RPMI7951 (cell line): ENCODE measurements at regions not wholly inside any gene's neighbourhood (a gene's known extent, or its start where the extent isn't known, plus 50 kb on each side); places are given as distances from the start of the nearest gene placed in this dataset.

Experiments
- DNase-seq: peaks from one replicate; pipeline ENCODE4 v3.0.0-alpha.2; 2012; ENCODE audit warnings: low read depth

DNA sequence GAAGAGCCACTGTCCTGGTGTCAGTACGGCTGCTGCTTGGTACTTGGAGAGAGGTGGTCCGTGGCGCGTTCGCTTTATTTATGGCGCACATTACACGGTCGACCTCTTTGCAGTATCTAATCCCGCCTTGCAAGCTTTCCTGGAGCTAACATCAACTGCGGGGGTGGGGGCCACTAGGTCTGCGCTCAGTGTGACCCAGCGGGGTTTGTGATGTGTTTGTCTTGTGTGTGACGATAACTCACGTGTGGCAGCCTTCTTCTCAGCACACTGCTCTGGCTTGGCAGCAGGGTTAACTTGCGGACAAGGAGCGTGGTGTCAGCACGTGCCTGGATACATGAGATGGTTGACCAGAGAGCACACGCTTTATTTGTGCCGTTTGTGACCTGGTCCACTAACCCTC lies 122.2 kb upstream of the RTL1 start:
- DNase-seq = no peak

DNA sequence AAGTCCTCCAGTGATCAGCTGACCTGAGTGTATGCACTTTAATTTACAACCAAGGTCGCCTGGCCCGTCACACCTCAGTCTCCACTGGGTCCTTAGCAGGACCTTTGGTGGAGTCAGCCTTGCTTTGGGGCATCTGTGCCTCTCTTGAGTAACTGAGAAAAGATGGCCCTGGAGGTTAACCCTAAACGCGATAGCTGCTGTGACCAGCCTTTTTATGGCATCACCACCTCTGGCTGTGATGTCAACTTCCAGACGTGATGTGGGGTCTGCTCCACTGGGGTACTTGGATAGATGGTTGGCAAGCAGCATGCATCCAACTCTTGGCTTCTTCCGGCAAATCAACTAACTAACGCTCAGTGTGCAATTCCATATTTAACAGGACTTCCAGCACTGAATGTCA lies 122.8 kb upstream of the RTL1 start:
- DNase-seq = no peak

DNA sequence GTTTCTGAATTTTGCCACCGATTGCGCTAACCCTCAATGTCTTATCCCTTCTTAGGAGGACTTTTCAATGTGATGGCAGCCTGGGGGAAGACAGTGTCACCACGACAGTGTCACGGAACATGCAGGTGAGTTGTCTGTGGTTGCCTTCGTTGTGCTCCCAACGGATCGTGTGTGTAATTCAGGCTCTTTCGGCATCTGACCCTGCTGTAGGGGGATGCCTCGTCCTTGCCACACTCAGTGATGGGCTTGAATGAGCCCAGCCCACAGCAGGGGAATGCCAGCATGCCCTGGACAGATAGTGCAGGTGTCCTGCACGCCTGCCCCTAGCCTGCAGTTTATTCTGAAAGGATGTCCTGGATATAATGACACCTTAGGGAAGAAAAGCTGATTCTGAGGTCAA lies 123.8 kb upstream of the RTL1 start:
- no peak for DNase-seq

DNA sequence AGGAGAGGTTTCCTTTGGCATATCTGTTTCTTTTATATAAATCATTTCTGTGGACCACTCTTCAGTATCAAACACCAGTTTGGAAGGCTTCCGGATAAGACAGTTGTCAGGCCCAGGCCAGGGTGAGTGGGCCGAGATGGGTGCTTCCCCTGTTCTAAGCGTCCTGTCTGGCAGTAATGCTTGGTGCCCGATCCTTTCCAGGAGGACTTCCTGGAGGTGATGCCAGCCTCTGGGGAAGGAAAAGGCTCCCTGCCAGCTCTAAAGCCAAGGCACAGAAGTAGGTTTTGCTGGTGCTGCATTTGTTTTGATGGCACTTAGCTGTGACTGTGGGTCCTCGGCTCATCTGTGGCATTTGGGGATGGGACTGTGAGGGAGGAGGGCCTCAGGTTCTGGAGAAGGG lies 124.4 kb upstream of the RTL1 start:
- no peak for DNase-seq

DNA sequence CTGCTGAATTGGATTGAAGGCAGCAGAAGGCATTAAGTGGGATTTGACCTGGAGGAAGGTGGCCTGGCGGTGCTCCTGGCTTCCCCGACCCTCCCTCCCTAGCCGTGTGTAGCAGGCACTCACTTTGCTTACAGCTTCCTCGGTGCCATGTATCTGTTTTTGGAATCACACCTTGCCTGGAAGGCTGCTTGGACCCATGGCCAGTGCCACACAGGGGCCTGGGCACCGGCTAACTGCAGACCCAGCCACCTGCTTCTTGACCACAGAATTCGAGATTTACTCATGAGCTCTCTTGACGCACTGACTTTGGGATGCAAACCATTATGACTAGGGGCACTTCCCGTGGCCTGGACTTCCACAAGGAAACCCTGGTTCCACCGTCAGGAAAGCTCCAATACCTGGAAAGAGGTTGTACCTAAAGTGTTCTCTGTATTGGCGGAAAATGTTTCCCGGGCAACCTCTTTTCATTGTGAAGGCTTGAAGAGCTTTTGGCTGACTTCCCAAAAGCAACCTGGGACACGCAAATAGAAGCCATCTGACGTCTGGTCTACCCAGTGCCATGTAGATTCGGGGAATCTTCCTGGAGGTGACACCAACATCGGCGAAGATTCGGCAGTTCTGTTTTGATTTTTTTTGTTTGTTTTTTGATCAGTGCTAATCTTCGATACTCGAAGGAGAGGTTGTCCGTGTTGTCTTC lies 125.6 kb upstream of the RTL1 start:
- DNase-seq = no peak

DNA sequence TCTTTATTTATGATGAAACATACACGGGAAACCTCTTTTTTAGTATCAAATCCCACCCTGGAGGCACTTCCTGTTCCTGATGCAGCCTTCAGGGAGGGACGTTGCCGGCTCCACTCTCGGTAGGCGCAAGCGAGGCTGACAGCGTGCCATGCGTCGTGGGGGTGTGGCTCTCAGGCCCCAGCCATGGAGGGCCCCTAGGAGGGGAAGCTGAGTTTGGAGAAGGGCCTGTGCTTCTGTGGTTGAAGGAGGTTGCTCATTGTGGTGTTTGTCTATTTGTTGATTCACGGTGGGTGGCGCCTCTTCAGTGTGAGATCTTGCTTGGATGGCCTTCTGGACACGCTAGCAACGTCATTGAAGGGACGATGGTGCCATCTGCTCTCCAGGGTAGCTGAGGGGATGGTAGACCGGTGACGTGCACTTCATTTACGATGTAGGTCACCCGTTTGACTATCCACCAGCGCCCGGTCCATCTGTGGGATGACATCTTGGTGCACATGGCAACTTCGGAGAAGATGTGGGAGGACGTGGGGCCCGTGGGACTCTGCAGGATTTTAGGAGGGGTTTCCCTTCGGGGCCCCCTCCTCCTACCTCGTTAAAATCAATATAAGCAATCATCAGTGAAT lies 126.3 kb upstream of the RTL1 start:
- DNase-seq = no peak

DNA sequence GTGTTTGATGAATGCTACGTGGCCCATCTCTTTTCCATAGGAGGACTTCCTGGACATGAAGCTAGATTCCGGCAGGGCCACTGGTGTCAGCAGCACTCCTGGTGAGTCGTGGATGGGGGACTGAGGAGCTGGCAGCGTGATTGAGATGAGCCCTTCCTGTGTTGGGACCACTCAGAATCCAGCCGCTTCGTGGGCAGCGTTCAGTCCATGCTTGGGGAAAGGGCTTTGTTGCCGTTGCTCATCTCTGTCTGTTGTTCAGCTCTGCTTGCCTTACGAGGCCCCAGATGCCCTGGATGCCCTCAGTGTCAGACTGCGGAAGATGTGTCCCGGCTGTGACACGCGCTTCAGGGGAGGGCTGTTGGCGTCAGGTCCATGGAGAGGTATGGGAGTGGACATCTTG lies 127.1 kb upstream of the RTL1 start:
- DNase-seq = no peak

DNA sequence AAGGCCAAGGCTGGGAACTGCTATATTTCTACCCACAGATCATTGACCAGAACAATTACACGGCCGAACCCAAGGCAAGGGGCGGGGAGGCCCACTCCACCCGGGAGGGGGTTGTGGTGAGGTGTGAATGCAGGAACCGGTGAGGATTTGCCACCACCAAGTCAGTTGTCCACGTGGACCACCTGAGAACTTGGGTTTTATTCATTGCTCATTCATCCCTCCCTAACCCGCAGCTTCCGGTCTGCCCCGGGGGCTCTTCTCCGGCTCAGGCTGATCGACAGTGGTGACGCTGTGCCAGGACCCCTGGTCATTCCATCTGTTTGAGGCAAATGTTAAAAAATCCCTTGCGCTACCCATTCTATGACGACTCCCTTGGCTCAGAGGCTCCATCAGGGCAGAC lies 127.7 kb upstream of the RTL1 start:
- DNase-seq = peak; percentile 13

DNA sequence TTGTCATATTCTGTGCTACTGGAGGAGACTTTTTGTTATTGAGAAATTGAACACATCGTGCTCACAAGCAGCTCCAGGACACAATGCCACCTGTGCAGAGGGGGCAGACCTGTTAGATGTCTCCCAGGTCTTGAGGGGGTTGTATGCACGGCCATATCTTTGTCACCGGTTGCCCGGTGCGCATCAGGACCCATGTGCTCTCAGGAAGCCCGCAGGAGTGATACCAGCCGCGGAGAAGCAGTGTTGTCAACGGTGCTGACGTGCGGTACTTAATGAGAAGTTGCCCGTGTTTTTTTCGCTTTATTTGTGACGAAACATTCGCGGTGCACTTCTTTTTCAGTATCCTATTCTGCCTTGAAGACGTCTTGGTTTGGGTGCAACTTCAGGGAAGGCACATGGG lies 128.2 kb upstream of the RTL1 start:
- DNase-seq = no peak

DNA sequence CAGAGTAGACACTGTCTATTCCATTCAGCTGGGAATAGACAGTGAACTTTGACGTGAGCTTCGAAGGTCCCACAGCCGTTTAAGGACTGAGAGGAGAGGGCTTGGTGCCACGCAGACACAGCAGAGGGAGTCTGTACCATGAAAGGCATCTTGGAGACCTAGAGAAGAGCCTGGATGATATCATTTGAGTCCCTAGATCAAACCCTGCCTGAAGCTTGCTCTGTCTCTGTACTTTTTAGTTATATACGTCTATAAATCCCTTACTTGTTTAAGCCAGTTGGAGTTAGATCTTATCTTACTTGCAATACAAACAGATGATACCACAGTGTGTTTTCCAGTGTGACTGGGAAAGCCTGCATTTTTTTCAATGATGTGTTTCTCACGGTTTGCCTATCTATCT lies 128.9 kb upstream of the RTL1 start:
- DNase-seq = no peak

DNA sequence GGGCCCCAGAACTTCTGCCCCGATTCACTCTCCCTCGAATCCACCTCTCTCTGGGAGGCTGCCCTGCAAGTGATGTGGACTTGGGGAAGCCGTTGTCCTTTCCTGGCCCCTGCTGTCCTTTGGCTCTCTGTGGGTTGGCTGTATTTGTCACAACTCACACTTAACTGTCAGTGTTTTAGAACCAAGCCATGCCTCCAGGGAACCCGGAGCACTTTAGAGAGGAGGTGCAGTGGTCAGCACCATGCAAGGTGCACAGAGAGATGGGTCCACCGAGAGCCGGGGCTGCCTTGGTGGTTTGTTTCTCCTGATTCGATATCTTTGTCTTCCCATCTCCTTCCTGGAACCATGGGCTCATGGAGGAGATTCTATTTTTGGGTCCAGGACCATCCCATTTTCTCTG lies 129.5 kb upstream of the RTL1 start:
- DNase-seq = no peak

DNA sequence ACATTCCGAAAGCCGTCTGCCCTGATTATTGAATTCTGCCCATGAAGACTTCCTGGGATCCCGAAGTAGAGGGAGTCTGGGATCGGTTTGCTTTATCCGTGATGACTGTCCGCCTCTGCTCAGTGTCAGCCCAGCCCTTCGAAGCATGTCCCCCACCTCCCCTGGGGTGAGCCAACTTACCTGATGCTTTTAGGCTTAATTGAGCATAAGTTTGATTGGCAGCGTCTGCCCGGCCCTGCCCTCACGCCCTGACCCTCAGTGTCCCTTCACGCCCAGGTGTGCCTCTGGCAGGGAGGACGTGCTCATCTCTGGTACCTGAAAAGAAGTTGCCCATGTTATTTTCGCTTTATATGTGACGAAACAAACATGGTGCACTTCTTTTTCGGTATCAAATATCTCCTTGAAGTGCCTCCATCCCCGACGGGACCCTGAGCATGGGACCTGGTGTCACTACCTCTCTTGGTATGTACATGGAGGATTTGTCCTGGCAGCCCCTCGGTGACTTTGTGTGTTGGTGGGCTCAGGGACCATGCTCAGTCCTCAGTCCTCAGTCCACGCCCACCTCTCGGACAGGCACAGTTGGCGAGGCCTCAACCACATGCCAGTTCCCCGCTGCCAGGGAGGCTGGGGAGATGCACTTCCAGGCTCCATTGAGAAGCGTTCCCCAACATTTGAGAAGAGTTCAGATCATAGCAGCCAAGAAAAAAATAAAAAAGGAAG lies 130.1 kb upstream of the RTL1 start:
- DNase-seq = no peak

DNA sequence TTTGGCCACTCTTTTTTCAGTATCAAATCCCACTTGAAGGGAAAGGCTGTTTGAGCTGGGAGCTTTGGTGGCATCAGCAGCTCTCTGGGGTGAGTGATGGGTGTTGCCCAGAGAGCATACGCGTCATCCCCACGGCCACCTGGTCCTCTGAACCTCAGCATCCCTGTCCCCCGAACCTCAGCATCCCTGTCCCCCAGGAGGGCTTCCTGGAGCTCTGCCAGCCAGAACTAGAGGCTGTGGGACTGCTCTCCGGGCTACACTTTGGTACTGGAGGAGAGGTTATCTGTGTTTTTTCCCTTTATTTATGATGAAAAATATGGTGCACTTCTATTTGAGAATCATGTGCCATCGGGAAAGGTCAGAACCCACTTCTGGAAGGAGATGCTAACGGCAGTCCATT lies 131.5 kb upstream of the RTL1 start:
- no peak for DNase-seq

DNA sequence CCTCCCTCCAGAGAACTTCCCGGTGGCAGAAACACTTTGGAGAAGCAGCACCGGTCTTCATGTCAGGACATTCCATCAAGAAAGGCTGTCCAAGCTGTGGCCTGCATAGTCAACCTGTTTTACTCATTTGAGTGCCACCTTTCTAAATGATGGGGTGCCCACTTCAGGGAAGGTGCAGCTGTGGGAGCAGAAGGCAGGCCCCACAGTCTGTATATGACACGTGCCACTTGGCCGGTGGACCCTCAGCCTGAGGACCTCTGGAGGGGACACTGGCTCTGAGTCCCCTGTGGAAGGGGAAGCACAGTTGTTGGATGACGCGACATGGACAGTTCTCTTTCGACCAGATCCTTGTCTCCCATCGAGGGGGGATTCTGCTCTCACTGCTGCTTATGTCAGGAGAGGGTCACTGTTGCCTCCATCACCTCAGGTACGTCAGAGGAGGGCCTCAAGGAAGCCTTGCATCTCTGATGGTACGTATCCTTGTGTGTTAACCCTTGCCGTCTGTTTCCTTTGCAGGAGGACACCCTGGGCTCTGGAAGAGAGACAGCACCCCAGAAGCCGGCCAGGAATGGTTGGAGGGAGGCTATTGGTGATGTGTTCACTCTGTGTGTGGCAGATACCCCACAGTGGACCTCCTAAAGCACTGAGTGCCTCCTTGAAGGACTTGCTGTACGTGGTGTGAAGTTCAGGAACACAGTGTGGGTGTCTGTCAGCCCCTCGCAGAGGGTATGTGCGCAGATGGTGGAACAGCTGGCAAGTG lies 132.1 kb upstream of the RTL1 start:
- no peak for DNase-seq

DNA sequence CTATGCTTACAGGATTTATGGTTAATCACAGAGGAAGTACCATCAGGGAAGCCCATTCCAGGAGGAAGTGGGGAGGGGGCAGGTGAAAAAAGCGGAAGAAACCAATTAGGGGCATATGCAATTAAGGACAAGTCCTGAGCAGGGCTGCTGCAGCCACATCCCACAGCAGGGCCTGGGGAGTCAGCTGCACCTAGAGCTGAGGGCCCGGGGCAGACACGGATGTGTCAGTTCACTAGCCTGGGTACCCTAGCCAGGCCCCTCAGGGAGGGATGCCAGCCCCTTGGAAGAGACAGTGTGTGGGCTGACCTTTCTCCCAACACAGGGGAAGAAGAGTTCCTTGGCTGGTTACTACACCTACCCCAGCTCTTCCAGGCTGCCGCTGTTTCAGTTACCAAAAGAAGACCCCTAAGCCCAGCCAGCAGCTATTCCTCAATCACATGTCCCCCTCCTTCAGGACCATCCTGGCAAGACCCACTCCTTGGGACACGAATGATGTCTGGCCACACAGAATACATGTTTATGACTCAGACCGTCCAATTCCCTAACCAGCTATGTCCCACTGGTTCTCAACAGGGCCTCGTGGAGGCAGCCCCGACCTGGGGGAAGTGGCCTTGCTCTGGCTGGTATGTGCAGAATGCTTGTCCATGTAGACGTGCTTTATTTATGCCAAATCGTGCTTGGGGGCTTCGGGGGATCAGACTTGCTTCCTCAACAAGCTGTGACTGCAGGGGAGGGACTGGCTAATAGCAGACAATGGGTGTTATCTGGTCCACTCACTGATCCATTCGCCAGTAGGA lies 133.7 kb upstream of the RTL1 start:
- no peak for DNase-seq

DNA sequence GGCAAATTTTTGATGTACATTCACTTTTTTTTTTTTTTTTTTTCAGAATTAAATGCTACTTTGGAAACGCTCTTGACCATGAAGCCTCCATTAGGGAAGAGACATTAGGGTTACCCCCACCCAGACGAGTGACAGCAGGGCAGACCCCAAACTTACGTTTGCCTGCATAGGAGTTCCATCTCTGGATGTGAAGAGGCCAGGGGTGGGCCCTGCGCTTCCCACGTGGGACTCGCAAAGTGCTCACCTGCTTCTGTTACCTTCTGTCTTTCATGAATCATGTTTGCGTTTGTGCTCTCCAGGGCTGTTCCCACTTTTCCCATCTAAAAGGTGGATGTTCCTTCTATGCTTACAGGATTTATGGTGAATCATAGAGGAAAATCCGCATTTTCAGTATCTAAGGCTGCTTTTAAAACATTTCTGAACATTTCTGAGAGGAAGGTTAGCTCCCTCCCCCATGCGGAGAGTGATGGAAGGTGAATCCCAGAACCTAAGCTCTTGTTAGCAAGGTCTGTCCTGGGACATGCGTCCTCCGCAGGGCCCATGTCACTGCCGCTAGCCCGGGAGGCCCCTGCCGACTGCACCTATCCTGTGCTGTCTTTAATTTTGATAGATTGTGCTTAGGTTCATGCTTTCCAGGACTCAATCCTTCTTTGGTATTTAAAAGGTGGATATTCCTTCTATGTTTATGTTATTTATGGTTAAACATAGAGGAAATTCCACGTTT lies 135.7 kb upstream of the RTL1 start:
- no peak for DNase-seq

DNA sequence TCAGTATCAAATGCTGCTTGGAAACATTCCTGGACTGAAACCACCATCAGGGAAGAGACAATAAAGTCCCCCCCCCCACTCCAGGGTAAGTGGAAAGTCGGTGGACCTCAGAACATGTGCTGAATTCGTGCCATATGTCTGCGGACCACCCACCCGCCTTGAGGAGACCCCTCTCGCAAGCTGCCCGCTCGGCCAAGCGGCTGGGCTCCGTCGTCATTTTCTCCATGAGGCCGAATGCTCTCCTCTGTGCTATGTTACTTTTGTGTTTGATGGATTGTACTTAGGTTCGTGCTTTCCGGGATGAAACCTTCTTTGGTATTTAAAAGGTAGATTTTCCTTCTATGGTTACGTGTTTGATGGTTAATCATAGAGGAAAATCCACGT lies 136.2 kb upstream of the RTL1 start:
- no peak for DNase-seq

DNA sequence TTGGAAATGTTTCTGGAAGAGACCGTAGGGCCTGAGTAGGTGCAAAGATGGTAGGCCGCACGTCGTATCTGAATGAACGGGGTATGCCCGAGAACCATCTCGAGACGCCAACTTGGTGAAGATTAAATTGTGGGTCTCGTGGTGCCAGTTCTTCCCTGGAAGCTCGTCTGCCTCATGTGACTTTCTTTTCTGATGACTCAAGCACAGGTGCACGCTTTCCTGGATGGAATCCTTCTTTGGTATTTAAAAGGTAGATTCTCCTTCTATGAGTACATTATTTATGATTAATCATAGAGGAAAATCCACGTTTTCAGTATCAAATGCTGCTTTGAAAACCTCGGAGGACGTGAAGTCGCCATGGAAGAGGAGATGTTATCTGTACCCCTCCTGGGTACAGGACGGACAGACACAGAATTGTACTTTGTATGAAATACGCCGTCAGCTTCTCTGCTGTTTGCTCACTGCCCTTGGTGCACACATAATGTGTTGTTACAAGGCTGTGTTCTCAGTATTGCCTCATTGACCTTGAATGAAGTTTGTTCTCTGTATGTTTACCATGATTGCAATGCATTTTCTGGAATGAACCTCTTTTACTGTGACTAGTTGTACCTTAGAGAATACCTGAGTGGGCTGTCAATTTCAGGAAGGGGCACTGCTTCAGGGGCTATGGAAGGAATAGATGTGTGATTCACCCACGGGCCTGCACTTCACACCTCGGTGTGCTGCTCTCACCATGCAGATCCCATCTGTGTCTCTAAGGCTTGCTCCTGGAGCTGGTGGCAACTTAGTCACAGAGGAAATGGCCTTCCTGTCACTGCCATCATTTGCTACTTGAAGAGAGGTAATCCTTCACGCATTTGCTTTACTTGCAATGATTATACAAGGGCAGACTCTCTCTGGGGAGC lies 137.3 kb upstream of the RTL1 start:
- DNase-seq = no peak

DNA sequence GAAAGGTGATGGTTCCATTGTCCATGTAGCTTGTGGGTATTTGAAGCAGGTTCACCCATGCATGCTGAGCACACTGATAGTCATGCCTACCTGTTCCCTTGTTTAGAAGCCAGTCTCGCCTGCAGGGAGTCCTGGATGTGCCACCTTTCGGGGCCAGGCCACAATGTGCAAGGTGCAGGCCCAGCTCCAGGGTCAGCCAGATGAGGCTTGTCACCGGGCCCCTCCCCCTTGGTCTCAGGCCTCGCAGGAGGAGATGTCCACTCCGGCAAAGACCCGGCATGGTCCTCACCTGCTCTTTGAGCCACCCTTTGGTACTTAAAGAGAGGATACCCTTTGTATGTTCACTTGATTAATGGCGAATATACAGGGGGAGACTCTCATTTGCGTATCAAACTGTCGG lies 140.4 kb upstream of the RTL1 start:
- DNase-seq = no peak

DNA sequence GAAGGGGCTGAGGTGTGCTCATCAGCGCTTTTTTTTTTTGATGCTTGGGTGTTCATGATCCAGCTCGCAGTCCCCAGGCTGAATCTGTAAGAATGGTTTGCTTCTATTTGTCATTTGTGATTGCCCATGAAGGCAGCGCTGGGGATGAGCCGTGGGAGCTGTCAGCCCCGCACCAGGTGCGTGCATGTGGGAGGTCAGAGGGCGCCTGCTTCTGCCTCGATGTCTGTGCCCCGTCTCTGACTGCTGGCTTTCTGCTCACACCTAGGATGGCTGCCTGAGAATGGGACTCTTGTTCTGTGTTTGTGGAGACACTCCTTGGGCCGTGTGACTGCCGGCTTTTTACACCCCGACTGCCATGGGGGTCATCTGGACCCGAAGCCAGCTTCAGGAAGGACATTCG lies 141.2 kb upstream of the RTL1 start:
- no peak for DNase-seq
